ENCODE measurements at regions not wholly inside any gene's neighbourhood (a gene's known extent, or its start where the extent isn't known, plus 50 kb on each side); places are given as distances from the start of the nearest gene placed in this dataset.

- intact Hi-C loops (cut with micrococcal nuclease): no loop called here
Observed at GRCh38 chr17:33765871-33766270, 472.8 kb upstream of the ASIC2 start.

DNA sequence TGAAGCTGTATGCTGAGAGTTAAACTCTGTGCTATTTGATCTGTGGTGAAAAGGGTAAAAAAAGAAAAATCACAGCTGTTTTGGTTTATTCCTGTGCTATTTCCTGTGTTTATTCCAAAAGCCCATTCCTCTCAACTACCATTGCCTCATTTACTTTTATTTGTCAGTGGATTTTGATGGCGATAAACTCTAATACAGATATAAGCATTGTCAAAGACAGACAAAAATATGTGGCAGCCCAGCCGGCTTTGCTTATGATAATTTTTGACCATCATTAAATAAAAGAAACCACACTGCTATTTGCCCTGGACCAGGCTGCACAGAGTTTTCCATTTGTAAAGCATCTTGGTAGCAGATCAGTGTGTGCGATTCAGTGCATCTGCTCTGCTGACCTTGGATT lies 473.6 kb upstream of the ASIC2 start:
- intact Hi-C loops (cut with micrococcal nuclease): no loop called here

DNA sequence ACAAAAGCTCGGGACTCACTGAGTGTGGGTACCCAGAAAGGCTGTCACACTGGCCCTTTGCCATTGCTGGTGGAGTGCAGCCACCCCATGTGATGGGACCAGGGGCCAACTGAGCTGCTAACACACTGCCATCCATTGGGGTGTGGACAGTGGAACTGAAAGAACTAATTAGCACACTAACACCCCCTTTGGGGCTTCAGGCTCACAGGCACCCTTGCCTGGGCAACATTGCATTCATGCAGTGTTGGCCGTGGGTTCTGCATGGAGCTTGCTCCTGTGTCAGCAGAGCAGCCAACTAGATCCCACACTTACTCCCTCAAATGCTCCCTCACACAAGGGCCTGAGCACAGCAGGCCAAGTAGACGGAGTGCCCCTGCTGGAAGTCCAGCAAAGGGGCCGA lies 476.0 kb upstream of the ASIC2 start:
- intact Hi-C loops (cut with micrococcal nuclease): no loop called here

- intact Hi-C loops (cut with micrococcal nuclease): loop anchor here (5.0 kb wide), 2 partner anchors 386 to 586 kb away; partner anchors contain the start of gene CCL1
Observed at GRCh38 chr17:33776304-33776703, 478.8 kb upstream of the CCL2 start.

DNA sequence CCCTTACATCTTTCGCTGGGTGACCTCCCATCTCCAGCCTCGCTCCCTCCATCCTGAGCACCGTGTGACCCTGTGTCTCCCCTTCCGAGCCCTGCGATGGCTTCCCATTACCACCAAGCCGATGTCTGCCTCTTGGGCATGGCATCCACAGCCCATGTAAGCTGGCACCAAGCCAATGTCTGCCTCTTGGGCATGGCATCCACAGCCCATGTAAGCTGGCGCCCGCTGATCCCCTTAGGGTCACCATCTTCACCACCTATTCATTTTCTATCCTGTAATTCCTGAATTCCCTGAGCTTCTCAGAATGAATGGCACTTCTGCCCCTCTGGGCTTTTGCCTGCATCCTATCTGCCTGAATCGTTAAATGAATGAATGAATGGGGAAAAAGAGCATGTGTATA lies 478.2 kb upstream of the CCL2 start:
- intact Hi-C loops (cut with micrococcal nuclease): loop anchor here (5.0 kb wide), 2 partner anchors 385 to 585 kb away; partner anchors contain the start of gene CCL1

DNA sequence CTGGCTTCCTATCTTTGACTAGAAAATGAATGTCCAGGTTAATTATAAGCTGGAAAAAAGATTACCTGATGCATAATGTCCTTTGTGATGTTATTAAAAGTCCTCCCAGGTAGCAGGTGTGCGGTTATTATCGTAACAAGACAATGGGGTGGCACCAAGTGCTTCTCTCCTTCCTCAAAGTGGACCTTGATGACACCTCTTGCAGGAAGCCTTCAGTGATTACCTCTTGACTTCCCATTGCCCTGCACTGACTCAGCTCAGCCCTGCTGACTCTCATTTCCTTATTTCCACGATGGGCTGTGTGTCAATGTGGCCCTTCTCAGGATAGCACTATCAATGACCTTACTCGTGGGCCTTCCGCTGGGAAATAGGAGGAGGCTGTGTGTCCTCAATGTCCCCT lies 477.4 kb upstream of the CCL2 start:
- intact Hi-C loops (cut with micrococcal nuclease): loop anchor here (5.0 kb wide), 2 partner anchors 385 to 585 kb away; partner anchors contain the start of gene CCL1

GRCh38 chr17:33778505-33779233 lies 476.4 kb upstream of the CCL2 start:
- intact Hi-C loops (cut with micrococcal nuclease): loop anchor here (5.0 kb wide), 2 partner anchors 384 to 584 kb away; partner anchors contain the start of gene CCL1

GRCh38 chr17:33779234-33779591 lies 475.9 kb upstream of the CCL2 start:
- intact Hi-C loops (cut with micrococcal nuclease): loop anchor here (5.0 kb wide), 2 partner anchors 383 to 583 kb away; partner anchors contain the start of gene CCL1

- intact Hi-C loops (cut with micrococcal nuclease): no loop called here
Observed at GRCh38 chr17:33785281-33785680, 469.8 kb upstream of the CCL2 start.

- intact Hi-C loops (cut with micrococcal nuclease): no loop called here
Observed at GRCh38 chr17:33786478-33786877, 468.6 kb upstream of the CCL2 start.

DNA sequence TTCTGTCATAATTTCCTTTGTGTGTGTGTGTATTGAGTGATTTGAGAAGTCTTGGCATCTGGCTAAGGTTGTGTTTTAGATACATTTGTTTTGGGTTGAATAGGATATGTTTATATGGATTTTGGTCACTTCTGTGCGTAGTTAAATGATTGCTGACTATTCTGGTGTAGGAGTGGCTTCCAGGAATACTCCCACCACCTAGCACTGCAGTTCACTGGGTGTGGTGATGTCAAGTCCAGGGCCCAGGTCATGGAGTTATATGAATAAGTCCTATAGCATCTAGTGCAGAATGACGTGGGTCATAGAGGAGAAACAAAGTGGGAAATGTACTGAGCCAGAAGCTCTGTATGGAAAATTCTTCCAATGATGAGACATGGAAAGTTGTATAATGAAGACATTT lies 465.4 kb upstream of the CCL2 start:
- intact Hi-C loops (cut with micrococcal nuclease): no loop called here

DNA sequence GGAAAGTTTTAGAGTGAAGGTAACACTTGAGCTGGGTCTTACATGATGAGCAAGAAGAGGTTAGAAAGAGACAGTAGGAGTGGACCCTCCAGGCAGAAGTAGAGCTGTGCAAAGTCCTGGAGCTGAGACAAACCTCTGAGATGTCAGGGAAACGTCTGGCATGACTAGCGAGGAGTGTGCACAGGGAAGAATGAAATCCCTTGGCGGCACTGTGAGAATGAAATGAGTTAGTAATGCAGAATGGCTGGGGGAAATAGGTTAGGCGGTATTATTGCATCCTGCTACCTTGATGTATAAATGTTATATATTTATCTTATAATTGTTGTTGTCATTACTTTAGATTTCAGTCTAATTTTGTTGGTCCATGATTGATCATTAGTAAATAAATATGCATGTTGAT lies 457.9 kb upstream of the CCL2 start:
- intact Hi-C loops (cut with micrococcal nuclease): no loop called here

GRCh38 chr17:33798308-33798707 lies 456.8 kb upstream of the CCL2 start:
- intact Hi-C loops (cut with micrococcal nuclease): no loop called here

GRCh38 chr17:33802349-33803198 lies 452.5 kb upstream of the CCL2 start:
- intact Hi-C loops (cut with micrococcal nuclease): no loop called here

GRCh38 chr17:33803199-33803685 lies 451.8 kb upstream of the CCL2 start:
- intact Hi-C loops (cut with micrococcal nuclease): no loop called here

- intact Hi-C loops (cut with micrococcal nuclease): no loop called here
Observed at GRCh38 chr17:33803686-33804085, 451.4 kb upstream of the CCL2 start.

DNA sequence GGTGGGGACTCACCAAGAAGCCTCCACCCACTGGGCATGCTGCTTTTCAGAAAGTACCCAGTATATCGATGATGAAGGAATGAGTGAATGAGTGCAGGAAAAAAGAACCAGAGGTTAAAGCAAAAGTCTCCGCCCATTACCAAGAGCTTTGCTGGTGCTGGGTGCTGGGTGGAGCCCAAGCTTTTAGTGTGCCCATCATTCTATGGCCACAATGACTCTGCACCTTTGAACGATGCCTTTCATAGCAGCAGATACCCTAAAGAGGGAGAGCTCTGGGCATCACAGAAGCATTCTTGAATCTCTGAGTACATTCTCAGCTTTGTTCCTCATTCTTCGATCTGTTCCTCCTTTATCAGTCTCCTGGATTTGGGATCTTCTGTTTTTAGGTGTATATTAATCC lies 450.7 kb upstream of the CCL2 start:
- intact Hi-C loops (cut with micrococcal nuclease): no loop called here

DNA sequence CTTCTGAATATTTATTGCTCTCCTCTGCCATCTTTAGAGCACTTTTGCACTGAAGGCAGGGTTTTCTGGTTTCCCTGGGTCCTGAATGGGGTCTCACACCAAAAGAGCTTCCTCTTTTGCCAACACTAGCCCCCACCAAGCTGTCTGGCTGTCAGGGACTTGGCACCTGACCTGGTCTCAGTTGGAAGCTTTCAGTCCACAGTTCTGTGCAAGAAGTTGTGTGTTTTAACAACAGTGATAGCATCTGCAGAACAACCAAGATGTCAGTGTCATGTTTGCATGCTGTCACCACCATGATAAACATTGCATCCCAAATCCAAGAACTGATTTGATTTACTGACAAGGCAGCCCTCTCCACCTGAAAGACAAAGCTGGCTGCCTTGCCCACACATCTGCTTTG lies 448.5 kb upstream of the CCL2 start:
- intact Hi-C loops (cut with micrococcal nuclease): no loop called here

- intact Hi-C loops (cut with micrococcal nuclease): no loop called here
Observed at GRCh38 chr17:33809748-33810147, 445.3 kb upstream of the CCL2 start.

- intact Hi-C loops (cut with micrococcal nuclease): no loop called here
Observed at GRCh38 chr17:33811004-33811760, 443.9 kb upstream of the CCL2 start.

GRCh38 chr17:33811984-33812577 lies 443.0 kb upstream of the CCL2 start:
- intact Hi-C loops (cut with micrococcal nuclease): no loop called here

Data from T-helper 1 cell treated with Interleukin-12 subunit alpha and Interleukin-12 subunit beta and Interleukin-4 antibody, amounts not matched to agents 30 ng/mL and 1 ng/mL, for 36 hours (primary cell).